ENCODE measurements at regions not wholly inside any gene's neighbourhood (a gene's known extent, or its start where the extent isn't known, plus 50 kb on each side); places are given as distances from the start of the nearest gene placed in this dataset.
"Not testable (repeated sequence)": the region's sequence is repeated elsewhere in the genome, so short reads cannot be mapped to it uniquely, and the experiment has no call there.

DNA sequence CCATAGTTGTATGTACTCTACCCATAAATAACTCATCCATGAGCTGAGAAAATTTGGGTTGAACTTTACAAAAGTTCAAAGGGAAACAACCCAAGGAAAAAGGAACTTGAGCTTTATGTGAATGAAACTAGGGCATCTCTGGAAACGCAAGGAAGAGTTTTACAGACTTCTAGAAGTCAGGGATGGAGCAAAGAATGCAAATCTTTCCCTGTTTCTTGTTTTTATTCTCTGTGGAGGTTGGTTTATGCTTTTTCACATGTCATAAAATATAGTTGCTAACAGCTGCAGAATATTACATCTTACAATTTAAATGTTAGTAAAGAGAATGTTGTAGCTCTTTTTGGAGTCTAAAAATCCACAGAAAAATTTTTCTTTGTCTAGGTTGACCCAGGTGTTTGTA lies 754.1 kb downstream of the PCDH7 start:
- DNase-seq (ENCODE audit: low read depth in 2 of 2) = no peak

- no peak for DNase-seq (ENCODE audit: low read depth in 2 of 2)
These were observed 762.5 kb downstream of the PCDH7 start for GRCh38 chr4:31482691-31483090.

DNA sequence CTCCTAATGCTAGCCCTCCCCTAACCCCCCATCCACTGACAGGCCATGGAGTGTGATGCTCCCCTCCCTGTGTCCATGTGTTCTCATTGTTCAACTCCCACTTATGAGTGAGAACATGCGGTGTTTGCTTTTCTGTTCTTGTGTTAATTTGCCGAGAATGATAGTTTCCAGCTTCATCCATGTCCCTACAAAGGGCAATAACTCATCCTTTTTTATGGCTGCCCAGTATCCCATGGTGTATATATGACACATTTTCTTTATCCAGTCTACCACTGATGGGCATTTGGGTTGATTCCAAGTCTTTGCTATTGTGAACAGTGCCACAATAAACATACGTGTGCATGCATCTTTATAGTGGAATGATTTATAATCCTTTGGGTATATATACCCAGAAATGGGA lies 779.0 kb downstream of the PCDH7 start:
- not testable (repeated sequence) for DNase-seq (ENCODE audit: low read depth in 2 of 2)

- no peak for DNase-seq (ENCODE audit: low read depth in 2 of 2)
These were observed 796.4 kb downstream of the PCDH7 start for GRCh38 chr4:31516520-31516919.

DNA sequence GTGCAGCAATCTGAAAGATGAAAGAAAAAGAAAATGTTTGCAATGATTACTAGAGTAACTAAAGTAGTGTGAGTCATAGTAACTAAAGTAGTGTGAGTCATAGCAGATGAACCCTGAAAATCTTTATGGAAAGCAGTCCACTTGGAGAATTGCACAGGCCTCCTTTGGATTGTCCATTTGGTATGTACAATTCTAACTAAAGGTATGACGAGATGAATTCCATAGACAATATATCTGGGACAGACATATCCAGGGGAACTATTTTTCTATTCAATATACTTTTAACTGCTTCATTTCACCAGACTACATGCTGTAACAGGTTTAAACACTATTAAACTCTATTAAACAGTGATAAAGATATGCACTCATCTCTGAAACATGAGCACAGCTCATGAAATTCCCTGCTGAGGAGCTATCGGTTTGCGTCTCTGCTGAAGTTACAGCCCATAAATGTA lies 798.7 kb downstream of the PCDH7 start:
- no peak for DNase-seq (ENCODE audit: low read depth in 2 of 2)

DNA sequence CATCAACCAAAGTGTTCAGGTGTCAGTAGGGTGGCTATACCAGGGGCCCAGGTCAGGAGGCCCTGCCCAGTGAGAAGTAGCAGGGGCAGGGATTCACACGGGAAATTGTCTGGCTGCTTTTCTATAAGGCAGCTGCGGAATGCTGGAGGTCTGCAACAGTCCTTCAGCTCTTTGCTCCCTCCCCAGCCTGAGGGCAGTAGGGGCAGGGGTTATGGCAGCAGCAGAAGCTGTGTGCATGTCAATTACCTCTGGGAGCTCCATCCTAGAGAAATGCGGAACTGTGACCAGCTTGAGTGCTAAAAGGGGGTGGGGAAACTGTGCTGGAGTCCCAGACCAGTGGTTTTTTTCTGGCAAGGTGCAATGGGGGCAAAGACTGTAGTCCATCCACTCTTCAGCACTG lies 810.4 kb downstream of the PCDH7 start:
- no peak for DNase-seq (ENCODE audit: low read depth in 2 of 2)

- DNase-seq (ENCODE audit: low read depth in 2 of 2) = no peak
These were observed 818.7 kb downstream of the PCDH7 start for GRCh38 chr4:31538877-31539276.

- DNase-seq (ENCODE audit: low read depth in 2 of 2) = no peak
These were observed 819.3 kb downstream of the PCDH7 start for GRCh38 chr4:31539284-31540069.

DNA sequence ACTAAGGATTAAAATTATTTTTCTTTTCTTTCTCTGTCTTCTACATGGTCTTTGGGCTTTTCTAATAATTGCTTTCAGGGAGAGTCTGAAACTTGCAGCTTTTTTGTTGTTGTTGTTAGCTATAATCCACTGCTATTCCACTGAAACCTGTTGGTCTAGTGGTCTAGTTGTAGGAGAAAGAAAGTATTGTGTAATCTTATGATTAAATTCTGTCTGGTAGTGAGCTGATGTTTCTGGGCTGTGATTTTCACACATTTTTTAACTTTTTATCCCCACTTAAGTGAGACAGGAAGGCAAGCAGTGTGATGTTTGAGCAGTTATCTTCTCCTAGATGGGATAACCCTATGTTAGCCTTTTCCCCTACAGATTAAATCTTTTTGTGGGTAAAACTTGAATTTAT lies 825.2 kb downstream of the PCDH7 start:
- no peak for DNase-seq (ENCODE audit: low read depth in 2 of 2)

GRCh38 chr4:31545755-31546154 lies 825.6 kb downstream of the PCDH7 start:
- no peak for DNase-seq (ENCODE audit: low read depth in 2 of 2)

DNA sequence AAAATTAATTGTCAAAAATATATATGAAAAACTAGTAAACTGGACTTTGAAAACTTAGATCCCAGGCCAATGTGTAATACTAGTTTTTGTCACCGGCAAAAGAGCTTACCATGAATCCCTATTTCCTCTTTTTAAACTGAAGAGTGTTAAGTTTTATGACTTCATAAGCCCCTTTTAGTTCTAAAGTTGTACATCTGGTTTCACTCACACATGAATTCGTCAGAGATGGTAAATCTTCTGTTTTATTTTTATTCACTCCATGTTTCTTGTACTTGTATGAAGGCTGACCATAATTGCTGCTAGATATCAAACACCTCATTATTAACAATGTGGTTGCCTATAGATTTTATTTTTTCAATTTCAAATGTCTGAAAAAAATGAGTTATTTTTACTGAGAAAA lies 827.9 kb downstream of the PCDH7 start:
- no peak for DNase-seq (ENCODE audit: low read depth in 2 of 2)

- no peak for DNase-seq (ENCODE audit: low read depth in 2 of 2)
These were observed 828.7 kb downstream of the PCDH7 start for GRCh38 chr4:31548823-31549222.

DNA sequence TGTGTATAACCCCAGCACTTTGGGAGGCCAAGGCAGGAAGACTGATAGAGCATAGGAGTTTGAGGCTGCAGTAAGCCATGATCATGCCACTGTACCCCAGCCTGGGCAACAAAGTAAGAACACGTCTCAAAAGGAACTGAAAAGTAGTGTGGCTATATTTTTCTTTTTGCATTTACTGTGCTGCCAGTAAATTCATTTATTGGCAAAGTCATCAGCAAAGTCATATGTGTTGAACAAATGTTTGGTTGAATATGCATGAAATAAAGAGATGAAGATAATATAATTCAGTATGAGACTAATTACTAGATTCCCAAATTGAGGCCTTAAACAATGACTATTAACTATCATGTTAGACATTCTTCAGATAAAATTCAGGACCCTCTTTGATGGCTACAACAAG lies 829.1 kb downstream of the PCDH7 start:
- no peak for DNase-seq (ENCODE audit: low read depth in 2 of 2)

- no peak for DNase-seq (ENCODE audit: low read depth in 2 of 2)
These were observed 837.3 kb downstream of the PCDH7 start for GRCh38 chr4:31557437-31557836.

- no peak for DNase-seq (ENCODE audit: low read depth in 2 of 2)
These were observed 853.4 kb downstream of the PCDH7 start for GRCh38 chr4:31573554-31573953.

GRCh38 chr4:31575504-31575903 lies 855.3 kb downstream of the PCDH7 start:
- DNase-seq (ENCODE audit: low read depth in 2 of 2) = no peak

DNA sequence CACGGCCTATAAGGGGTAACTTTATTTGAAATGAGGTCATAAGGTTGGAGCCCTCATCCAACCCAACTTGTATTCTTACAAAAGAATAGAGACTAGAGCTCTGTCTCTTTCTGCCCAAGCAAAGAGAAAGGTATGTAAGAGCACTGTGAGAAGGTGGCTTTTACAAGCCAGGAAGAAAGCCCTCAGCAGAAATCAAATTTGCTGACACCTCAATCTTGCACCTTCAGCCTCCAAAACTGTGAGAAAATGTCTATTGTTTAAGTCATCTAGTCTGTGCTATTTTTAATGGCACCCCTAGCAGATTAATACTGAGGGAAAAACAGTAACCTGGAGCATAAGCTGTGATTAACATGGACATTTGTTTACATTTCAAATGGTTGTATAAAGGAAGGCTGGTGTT lies 860.7 kb downstream of the PCDH7 start:
- DNase-seq (ENCODE audit: low read depth in 2 of 2) = no peak

GRCh38 chr4:31585503-31585902 lies 865.3 kb downstream of the PCDH7 start:
- DNase-seq (ENCODE audit: low read depth in 2 of 2) = no peak

- no peak for DNase-seq (ENCODE audit: low read depth in 2 of 2)
These were observed 872.1 kb downstream of the PCDH7 start for GRCh38 chr4:31592293-31592692.

GRCh38 chr4:31595496-31595895 lies 875.3 kb downstream of the PCDH7 start:
- no peak for DNase-seq (ENCODE audit: low read depth in 2 of 2)

DNA sequence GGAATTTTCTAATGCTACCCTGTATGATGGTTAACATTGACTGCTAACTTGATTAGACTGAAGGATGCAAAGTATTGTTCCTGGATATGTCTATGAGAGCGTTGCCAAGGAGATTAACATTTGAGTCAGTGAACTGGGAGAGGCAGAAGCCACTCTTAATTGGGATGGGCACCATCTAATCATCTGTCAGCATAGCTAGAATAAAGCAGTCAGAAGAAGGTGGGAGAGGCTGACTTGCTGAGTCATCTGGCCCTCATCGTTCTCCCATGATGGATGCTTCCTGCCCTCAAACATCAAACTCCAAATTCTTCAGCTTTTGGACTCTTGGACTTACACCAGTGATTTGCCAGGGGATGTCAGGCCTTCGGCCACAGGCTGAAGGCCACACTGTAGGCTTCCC lies 878.5 kb downstream of the PCDH7 start:
- no peak for DNase-seq (ENCODE audit: low read depth in 2 of 2)

DNA sequence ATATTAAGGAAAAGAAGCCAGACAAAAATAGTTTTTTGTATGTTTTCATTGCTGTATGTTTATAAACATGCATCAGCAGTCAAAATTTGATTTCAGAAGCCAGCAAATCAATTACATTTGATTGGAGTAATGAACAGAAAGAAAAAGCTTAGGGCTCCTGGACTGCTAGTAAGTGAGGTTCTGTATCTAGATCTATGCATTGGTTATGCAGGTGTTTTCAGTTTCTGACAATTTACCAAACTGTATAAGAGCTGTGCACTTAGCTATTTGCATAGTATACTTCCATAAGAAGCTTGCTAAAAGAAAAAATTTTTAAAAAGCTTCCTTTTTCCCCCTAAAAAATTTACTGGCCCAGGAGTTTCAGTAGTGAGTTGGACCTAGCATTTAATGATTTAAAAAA lies 881.6 kb downstream of the PCDH7 start:
- DNase-seq (ENCODE audit: low read depth in 2 of 2) = no peak

DNA sequence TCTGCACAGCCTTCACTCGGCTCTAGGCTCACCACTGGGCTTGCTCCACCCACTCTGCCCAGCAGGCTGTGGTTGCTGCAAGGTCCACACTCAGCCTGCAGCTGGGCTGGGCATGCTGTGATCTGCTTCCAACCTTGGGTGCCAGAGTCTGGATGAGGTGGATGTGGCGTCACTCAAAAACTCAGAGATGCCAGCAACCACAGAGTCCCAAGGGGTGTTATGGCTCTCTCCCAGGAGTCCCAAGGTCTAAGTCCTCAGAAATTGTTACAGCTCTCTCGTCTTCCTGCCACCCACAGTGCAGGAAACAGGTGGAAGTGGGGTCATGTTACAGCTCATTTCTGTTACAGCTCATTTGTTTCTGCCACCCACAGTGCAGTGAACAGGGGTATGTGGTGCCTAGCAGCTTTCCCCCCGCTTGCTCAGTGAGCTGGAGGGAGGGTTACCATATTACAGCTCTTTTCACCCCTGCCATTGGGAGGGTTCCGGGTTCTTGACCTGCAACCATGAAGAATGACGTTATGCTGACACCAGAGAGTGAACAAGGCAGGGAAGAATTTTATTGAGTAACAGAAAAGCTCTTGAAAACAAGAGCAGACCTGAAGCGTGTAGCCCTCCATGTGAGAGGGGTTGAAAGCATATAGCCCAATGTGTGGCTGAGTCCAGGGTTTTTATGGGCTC lies 893.9 kb downstream of the PCDH7 start:
- no peak for DNase-seq (ENCODE audit: low read depth in 2 of 2)

Data from stimulated activated CD4-positive, alpha-beta T cell treated with anti-CD3 and anti-CD28 coated beads, Interleukin-1b, Interleukin-23, amount 100 ng/mL, for 4 hours (primary cell).